Right cardiac atrium (tissue), 5 donors: ENCODE measurements at regions not wholly inside any gene's neighbourhood (a gene's known extent, or its start where the extent isn't known, plus 50 kb on each side); places are given as distances from the start of the nearest gene placed in this dataset.
A peak's percentile ranks its signal among the peaks of the same experiment; 100 is the strongest.

Experiments
- ATAC-seq, 2 donors: fragments of 200-7000 bp; cut with Tn5 transposase; one replicate each; pipeline versions ENCODE4 v1.8.0 to v1.9.1; 2020; ENCODE audit warnings: moderate library complexity in 2 of 2, mild to moderate bottlenecking in 1 of 2
- DNase-seq, 3 donors: peaks; one replicate each; pipeline ENCODE4 v3.0.0-alpha.2; 2020
- H3K27ac ChIP-seq: one replicate; pipeline ENCODE4 v1.5.1; 2013; ENCODE audit warnings: mild to moderate bottlenecking, low read length, control low read depth, moderate library complexity
- H3K27me3 ChIP-seq: one replicate; pipeline ENCODE4 v1.6.1; 2013; ENCODE audit not compliant: control insufficient read depth, insufficient read depth
- H3K4me1 ChIP-seq: one replicate; pipeline ENCODE4 v1.6.1; 2013; ENCODE audit warnings: low read length; ENCODE audit not compliant: control insufficient read depth, insufficient read depth
- H3K4me3 ChIP-seq: one replicate; pipeline ENCODE4 v1.5.1; 2013; ENCODE audit warnings: low read length, control low read depth
- H3K9me3 ChIP-seq: one replicate; pipeline ENCODE4 v1.6.1; 2013; ENCODE audit warnings: low read length; ENCODE audit not compliant: control insufficient read depth
- WGBS: extraction: QIAGEN DNeasy Blood & Tissue Kit; methylation state at CpG from one replicate; pipeline ENCODE4 v1.1.7; 2013; 5-methylcytosine and 5-hydroxymethylcytosine counted together
- intact Hi-C, 4 donors: fragments of 100-400 bp; cut with DNase I; formaldehyde crosslinking; loops; one replicate each; pipeline versions ENCODE4 v1.11.0 to v1.14.0; 2022 to 2023
- donor health status: healthy with polysubstance abuse.
- donor health status: DM: no; HTN: yes; CAD: no.
- donor health status: DM: no; HTN: no; CAD: no.
- donor health status: DM: no; HTN: yes; CAD: no; lungs with severe emphysema.
- donor health status: DM: yes; HTN: yes; CAD: no.

- intact Hi-C loops = no loop called here
- WGBS = 70% methylated on average over 11 of the region's 11 CpGs
- Histone ChIP-seq H3K27me3 (no peaks in the 10 kb centered on the region), H3K4me3 (no peak overlapping the region), H3K9me3 (no peaks in the 10 kb centered on the region), H3K4me1 (peaks cover 12% of the 10 kb centered on the region), H3K27ac (no peak overlapping the region)
- ATAC-seq (peak; percentile 58 to 62), DNase-seq (peak; percentile 65 to 79 (median 72))
Measured at GRCh38 chr2:71941726-71942525, 205.7 kb downstream of the CYP26B1 start.

GRCh38 chr2:71940695-71941094 lies 207.0 kb downstream of the CYP26B1 start:
- Histone ChIP-seq H3K27ac (peak overlapping the region; percentile 19), H3K4me1 (peaks cover 12% of the 10 kb centered on the region), H3K27me3 (no peaks in the 10 kb centered on the region), H3K4me3 (no peak overlapping the region), H3K9me3 (no peaks in the 10 kb centered on the region)
- intact Hi-C loops = no loop called here
- WGBS = 57% methylated on average over 5 of the region's 5 CpGs
- DNase-seq (peak in 1 of 3 donors; percentile 67), ATAC-seq (peak in 1 of 2 donors; percentile 9)

- intact Hi-C loops = loop anchor here in 2 of 4 donors (5.0 to 10.0 kb wide), 2 partner anchors 135 to 197 kb away; no protein-coding TSS in a partner anchor
- Histone ChIP-seq H3K4me3 (no peak overlapping the region), H3K9me3 (no peaks in the 10 kb centered on the region), H3K27me3 (no peaks in the 10 kb centered on the region), H3K27ac (peak overlapping the region; percentile 70), H3K4me1 (peaks cover 12% of the 10 kb centered on the region)
- DNase-seq (peak; percentile 84 to 94 (median 88)), ATAC-seq (peak; percentile 70 to 80)
- 68% methylated on average over 13 of the region's 13 CpGs for WGBS
Measured at GRCh38 chr2:71939588-71940535, 207.8 kb downstream of the CYP26B1 start.

- peak overlapping the region; percentile 23 for H3K27ac ChIP-seq
- peaks cover 14% of the 10 kb centered on the region for H3K4me1 ChIP-seq
- no peak for DNase-seq
- H3K27me3 ChIP-seq = no peaks in the 10 kb centered on the region
- no peaks in the 10 kb centered on the region for H3K9me3 ChIP-seq
- intact Hi-C loops = loop anchor here in 2 of 4 donors (5.0 to 10.0 kb wide), 2 partner anchors 134 to 198 kb away; no protein-coding TSS in a partner anchor
- H3K4me3 ChIP-seq = no peak overlapping the region
- WGBS = 90% methylated on average over 13 of the region's 13 CpGs
- no peak for ATAC-seq
Measured at GRCh38 chr2:71938659-71939587, 208.7 kb downstream of the CYP26B1 start.

GRCh38 chr2:71938108-71938507 lies 209.6 kb downstream of the CYP26B1 start:
- Histone ChIP-seq H3K27me3 (no peaks in the 10 kb centered on the region), H3K9me3 (no peaks in the 10 kb centered on the region), H3K27ac (no peak overlapping the region), H3K4me1 (peaks cover 14% of the 10 kb centered on the region), H3K4me3 (no peak overlapping the region)
- DNase-seq = no peak
- intact Hi-C loops = loop anchor here in 2 of 4 donors (5.0 to 10.0 kb wide), 2 partner anchors 133 to 199 kb away; no protein-coding TSS in a partner anchor
- 87% methylated on average over 1 of the region's 1 CpG for WGBS
- ATAC-seq = no peak

GRCh38 chr2:71937396-71937795 lies 210.3 kb downstream of the CYP26B1 start:
- peaks cover 14% of the 10 kb centered on the region for H3K4me1 ChIP-seq

GRCh38 chr2:71936076-71937030 lies 211.3 kb downstream of the CYP26B1 start:
- H3K4me1 ChIP-seq = peaks cover 13% of the 10 kb centered on the region
- DNase-seq (peak in 1 of 3 donors; percentile 79), ATAC-seq (no peak)
- H3K27me3 ChIP-seq = no peaks in the 10 kb centered on the region
- intact Hi-C loops = loop anchor here in 2 of 4 donors (5.0 to 10.0 kb wide), 2 partner anchors 132 to 201 kb away; no protein-coding TSS in a partner anchor
- 74% methylated on average over 5 of the region's 5 CpGs for WGBS
- H3K4me3 ChIP-seq = no peak overlapping the region
- H3K27ac ChIP-seq = peak overlapping the region; percentile 25
- H3K9me3 ChIP-seq = no peaks in the 10 kb centered on the region

More at GRCh38 chr2:71937396-71937795, 210.3 kb downstream of the CYP26B1 start:
- Histone ChIP-seq H3K27me3 (no peaks in the 10 kb centered on the region), H3K27ac (no peak overlapping the region), H3K4me3 (no peak overlapping the region), H3K9me3 (no peaks in the 10 kb centered on the region)
- DNase-seq (no peak), ATAC-seq (no peak)
- intact Hi-C loops = loop anchor here in 2 of 4 donors (5.0 to 10.0 kb wide), 2 partner anchors 133 to 200 kb away; no protein-coding TSS in a partner anchor
- 97% methylated on average over 1 of the region's 1 CpG for WGBS

- H3K27me3 ChIP-seq = no peaks in the 10 kb centered on the region
- H3K4me3 ChIP-seq = no peak overlapping the region
- 56% methylated on average over 11 of the region's 11 CpGs for WGBS
- H3K27ac ChIP-seq = peak overlapping the region; percentile 92
- ATAC-seq (peak; percentile 77 to 81), DNase-seq (peak; percentile 88 to 93 (median 90))
- H3K9me3 ChIP-seq = no peaks in the 10 kb centered on the region
- intact Hi-C loops = loop anchor here in 2 of 4 donors (5.0 to 10.0 kb wide), 2 partner anchors 131 to 202 kb away; no protein-coding TSS in a partner anchor
- peaks cover 9% of the 10 kb centered on the region for H3K4me1 ChIP-seq
Measured at GRCh38 chr2:71935262-71935848, 212.3 kb downstream of the CYP26B1 start.
